LNCaP clone FGC (cell line): ENCODE measurements at regions not wholly inside any gene's neighbourhood (a gene's known extent, or its start where the extent isn't known, plus 50 kb on each side); places are given as distances from the start of the nearest gene placed in this dataset.

Experiments used
- DNase-seq: peaks from one replicate; pipeline ENCODE4 v3.0.0-alpha.2; 2011; ENCODE audit warnings: low read depth
- H3K4me3 ChIP-seq: 2 replicates; pipeline ENCODE4 v1.5.1; 2011; ENCODE audit warnings: mild to moderate bottlenecking, low read depth, low read length, control low read depth
- TF ChIP-seq, protein P1 (sequence below): IDR thresholded peaks from 2 replicates; pipeline ENCODE4 v1.5.1; 2012; ENCODE audit warnings: mild to moderate bottlenecking; ENCODE audit not compliant: control insufficient read depth, insufficient read depth; ENCODE audit errors: extremely low read depth

DNA sequence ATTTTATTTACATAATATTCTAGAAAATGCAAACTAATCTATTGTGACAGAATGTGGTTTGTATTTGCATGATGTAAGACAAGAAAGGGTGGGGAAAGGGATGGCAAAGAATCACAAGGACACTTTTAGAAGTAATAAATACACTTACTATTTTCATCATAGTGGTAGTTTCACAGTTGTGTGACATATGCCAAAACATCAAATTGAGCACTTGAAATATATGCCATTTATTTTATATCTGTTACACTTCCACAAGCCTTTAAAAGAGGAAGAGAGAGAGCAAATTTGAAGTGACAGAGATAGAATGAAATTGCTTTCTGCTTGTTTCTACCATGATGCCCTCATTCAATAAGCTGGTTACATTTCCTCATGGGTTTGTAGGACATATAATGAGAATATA is 230.0 kb upstream of the NWD2 start:
- DNase-seq, result no peak
- TF ChIP-seq, protein P1, sequence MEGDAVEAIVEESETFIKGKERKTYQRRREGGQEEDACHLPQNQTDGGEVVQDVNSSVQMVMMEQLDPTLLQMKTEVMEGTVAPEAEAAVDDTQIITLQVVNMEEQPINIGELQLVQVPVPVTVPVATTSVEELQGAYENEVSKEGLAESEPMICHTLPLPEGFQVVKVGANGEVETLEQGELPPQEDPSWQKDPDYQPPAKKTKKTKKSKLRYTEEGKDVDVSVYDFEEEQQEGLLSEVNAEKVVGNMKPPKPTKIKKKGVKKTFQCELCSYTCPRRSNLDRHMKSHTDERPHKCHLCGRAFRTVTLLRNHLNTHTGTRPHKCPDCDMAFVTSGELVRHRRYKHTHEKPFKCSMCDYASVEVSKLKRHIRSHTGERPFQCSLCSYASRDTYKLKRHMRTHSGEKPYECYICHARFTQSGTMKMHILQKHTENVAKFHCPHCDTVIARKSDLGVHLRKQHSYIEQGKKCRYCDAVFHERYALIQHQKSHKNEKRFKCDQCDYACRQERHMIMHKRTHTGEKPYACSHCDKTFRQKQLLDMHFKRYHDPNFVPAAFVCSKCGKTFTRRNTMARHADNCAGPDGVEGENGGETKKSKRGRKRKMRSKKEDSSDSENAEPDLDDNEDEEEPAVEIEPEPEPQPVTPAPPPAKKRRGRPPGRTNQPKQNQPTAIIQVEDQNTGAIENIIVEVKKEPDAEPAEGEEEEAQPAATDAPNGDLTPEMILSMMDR, result no peak
- H3K4me3 ChIP-seq, result no peak overlapping the region

DNA sequence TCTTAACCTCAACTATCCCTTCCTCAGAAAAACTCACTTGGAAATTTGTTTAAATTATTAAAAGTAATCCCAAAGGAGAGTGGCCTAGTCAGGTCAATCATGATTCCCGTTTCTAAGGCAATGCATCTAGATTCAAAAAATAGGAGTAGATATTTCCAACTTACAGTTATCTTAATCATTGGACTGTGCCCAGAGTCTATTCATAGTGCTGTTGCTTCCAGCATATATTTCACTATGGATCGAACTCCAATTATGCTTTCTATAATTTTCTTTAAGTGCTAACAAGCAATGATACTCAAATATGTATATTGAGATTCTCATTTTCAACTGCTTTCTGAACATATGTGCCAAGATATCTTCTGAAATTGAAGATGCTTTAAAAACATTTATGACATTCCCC is 229.2 kb upstream of the NWD2 start:
- DNase-seq, result no peak
- TF ChIP-seq, protein P1, result no peak
- no peak overlapping the region for H3K4me3 ChIP-seq

DNA sequence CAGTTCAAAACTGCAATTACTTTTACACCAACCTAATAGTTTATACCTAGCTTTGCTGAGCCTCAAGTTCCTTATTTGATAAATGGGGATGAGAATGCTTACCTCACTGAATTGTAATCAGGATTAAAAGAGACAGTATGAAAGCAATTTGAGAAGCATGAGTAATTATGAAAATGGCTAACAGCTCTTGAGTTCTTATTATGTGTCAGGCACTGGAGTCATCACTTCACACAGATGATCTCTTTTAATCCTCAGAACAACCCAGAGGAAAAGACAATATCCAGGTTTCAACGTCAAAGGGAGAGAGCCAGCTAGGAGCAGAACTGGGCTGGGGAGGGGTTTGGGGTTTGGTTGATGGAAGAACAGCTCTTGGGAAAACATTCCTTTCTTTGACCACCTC is 221.0 kb upstream of the NWD2 start:
- DNase-seq, result no peak
- H3K4me3 ChIP-seq, result no peak overlapping the region
- TF ChIP-seq, protein P1, result no peak

DNA sequence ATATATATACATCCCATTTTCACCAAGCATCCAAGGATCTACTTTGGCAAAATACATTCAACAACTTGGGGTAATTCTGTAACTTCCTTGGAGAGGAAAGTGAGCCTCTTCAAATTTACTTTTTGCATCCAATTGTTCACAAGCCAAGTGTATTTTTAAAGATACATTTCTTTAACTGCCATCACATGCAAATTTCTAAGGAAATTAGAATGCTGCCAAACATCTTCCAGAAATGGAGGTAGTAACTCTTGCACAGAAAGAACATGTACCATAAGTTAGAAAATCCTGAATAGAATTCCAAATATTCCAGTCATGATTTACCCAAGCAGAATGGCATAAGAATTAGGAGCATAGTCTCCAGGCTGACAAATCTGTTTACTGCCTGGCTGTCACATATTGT is 220.5 kb upstream of the NWD2 start:
- H3K4me3 ChIP-seq, result no peak overlapping the region
- TF ChIP-seq, protein P1, result no peak
- no peak for DNase-seq

DNA sequence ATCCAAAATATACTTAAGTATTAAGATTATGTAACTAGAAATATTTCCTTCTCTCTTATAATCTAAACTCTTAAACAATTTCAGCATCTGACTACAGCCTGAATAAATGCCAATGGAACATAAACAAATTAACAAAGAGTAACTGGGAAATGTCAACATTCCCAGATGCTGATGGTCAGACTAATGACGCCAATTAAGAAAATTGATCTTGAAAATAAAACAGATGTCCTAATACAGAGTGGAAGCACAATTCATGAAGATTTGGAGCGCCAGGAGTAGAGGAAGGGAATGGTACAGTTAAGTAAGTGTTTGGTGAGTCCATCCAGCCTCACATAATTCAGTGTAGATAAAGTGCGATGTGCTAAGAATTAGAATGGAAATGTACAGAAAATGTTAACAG is 203.7 kb upstream of the NWD2 start:
- no peak overlapping the region for H3K4me3 ChIP-seq
- DNase-seq, result no peak

DNA sequence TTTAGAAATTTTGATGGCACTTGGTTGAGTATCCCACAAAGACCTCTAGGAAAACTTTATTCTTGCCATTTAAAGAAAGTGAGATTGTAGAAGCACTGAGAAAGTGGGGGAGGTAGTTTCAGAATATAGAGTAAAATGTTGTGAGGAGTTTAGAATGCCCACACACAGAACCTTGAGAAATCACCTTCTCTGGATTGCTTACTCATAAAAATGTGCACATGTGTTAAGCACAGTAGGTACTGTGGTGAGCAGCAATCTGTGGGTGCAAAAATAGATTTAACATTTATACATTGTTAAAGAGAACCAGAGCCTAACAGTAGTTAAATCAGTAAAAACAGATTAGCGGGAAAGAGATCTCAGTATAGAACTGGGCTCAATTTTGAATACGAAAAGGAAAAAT is 201.2 kb upstream of the NWD2 start:
- H3K4me3 ChIP-seq, result no peak overlapping the region
- TF ChIP-seq, protein P1, result no peak

More for the DNA sequence above, 203.7 kb upstream of the NWD2 start:
- TF ChIP-seq, protein P1, result no peak

DNA sequence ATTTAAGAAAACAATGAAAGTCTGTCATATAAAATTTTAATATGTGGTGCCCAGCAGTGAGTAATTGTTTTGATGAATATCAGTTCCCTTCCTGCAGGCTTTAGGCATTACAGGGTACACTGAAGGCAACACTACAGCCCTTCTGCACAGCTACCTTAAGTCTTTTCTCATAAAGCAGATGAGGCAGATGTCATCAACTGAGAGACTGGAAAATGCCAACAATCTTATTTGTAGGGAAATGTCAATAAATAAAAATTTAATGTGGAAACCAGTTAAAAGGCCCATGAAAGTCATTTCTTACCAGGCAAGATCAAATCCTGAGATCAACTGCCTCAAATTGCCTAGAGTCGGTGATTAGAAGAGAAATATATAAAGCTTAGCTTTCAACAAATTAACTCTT is 193.4 kb upstream of the NWD2 start:
- TF ChIP-seq, protein P1, result no peak
- DNase-seq, result peak; percentile 92
- H3K4me3 ChIP-seq, result no peak overlapping the region

More for the DNA sequence above, 201.2 kb upstream of the NWD2 start:
- DNase-seq, result no peak
